H1 (cell line): ENCODE measurements at regions not wholly inside any gene's neighbourhood (a gene's known extent, or its start where the extent isn't known, plus 50 kb on each side); places are given as distances from the start of the nearest gene placed in this dataset.

ENCODE experiments used
- CTCF ChIA-PET: fragments of 300-600 bp; sonication (Branson Sonifier 250); formaldehyde crosslinking; loops from one replicate; lab custom pipeline; 2021; ENCODE audit not compliant: partially characterized antibody; lab: Charles Lee
- POLR2A ChIA-PET: fragments of 300-600 bp; sonication (Branson Sonifier 250); formaldehyde crosslinking; loops from one replicate; lab custom pipeline; 2021; ENCODE audit warnings: inconsistent platforms; ENCODE audit not compliant: partially characterized antibody; lab: Charles Lee
- DNase-seq, 2 experiments: peaks; one replicate each; pipeline versions ENCODE4 v3.0.0 to v3.0.0-alpha.2; 2010 to 2022; ENCODE audit warnings: low spot score in 2 of 2, low read depth in 1 of 2, mixed read lengths in 1 of 2
- FAIRE-seq: peaks from 2 replicates; lab custom pipeline; 2011; peaks lifted over from hg19 to GRCh38; lab: Jason Lieb, UNC
- H2AFZ ChIP-seq: 2 replicates; pipeline ENCODE4 v1.8.1; 2012; ENCODE audit warnings: low read length, inconsistent platforms
- H2AK5ac ChIP-seq: 2 replicates; pipeline ENCODE4 v1.6.1; 2013; ENCODE audit warnings: low read depth, low read length
- H2BK120ac ChIP-seq: replicated peaks from 2 replicates; pipeline ENCODE3; 2013; ENCODE audit warnings: low read depth, low read length, inconsistent platforms
- H2BK12ac ChIP-seq: 2 replicates; pipeline ENCODE4 v1.6.1; 2013; ENCODE audit warnings: low read depth, low read length
- H2BK15ac ChIP-seq: 2 replicates; pipeline ENCODE4 v1.6.1; 2013; ENCODE audit warnings: low read length
- H2BK20ac ChIP-seq: 2 replicates; pipeline ENCODE4 v1.6.1; 2013; ENCODE audit warnings: low read length
- H2BK5ac ChIP-seq: 2 replicates; pipeline ENCODE4 v1.6.1; 2013; ENCODE audit warnings: low read depth, low read length
- H3K14ac ChIP-seq: 2 replicates; pipeline ENCODE4 v1.6.1; 2013; ENCODE audit warnings: inconsistent platforms; ENCODE audit not compliant: insufficient read length
- H3K18ac ChIP-seq: 2 replicates; pipeline ENCODE4 v1.6.1; 2013; ENCODE audit warnings: low read length; ENCODE audit errors: extremely low read depth
- H3K23ac ChIP-seq: 2 replicates; pipeline ENCODE4 v1.6.1; 2013; ENCODE audit warnings: inconsistent platforms; ENCODE audit not compliant: insufficient read length
- H3K23me2 ChIP-seq: 2 replicates; pipeline ENCODE4 v1.6.1; 2013; ENCODE audit warnings: low read depth, low read length
- H3K27ac ChIP-seq: 2 replicates; pipeline ENCODE4 v1.6.1; 2011; ENCODE audit warnings: low read depth, low read length, inconsistent platforms
- H3K27me3 ChIP-seq, 4 experiments: replicated peaks in 1 of 4; 1 replicate in 1 of 4; 2 replicates in 3 of 4; pipeline versions ENCODE4 v1.6.1 to v1.8.1; 2011 to 2013; ENCODE audit warnings: low read length in 3 of 4, mild to moderate bottlenecking in 3 of 4, inconsistent platforms in 2 of 4, mixed read lengths in 2 of 4, moderate library complexity in 1 of 4; ENCODE audit not compliant: control insufficient read depth in 3 of 4, insufficient read depth in 3 of 4; ENCODE audit errors: extremely low read depth in 1 of 4
- H3K36me3 ChIP-seq, 4 experiments: 2 replicates each; pipeline versions ENCODE4 v1.6.1 to v1.8.1; 2011 to 2013; ENCODE audit warnings: mild to moderate bottlenecking in 4 of 4, low read length in 3 of 4, moderate library complexity in 2 of 4, control low read depth in 1 of 4, inconsistent platforms in 1 of 4; ENCODE audit not compliant: insufficient read depth in 4 of 4, control insufficient read depth in 2 of 4
- H3K4ac ChIP-seq: replicated peaks from 2 replicates; pipeline ENCODE3; 2013; ENCODE audit warnings: low read length, low read depth, mixed read lengths, inconsistent platforms; ENCODE audit not compliant: insufficient read length
- H3K4me1 ChIP-seq, 4 experiments: replicated peaks in 1 of 4; 1 replicate in 1 of 4; 2 replicates in 3 of 4; pipeline versions ENCODE4 v1.6.1 to v1.8.1; 2011 to 2013; ENCODE audit warnings: low read length in 3 of 4, inconsistent platforms in 2 of 4, mixed read lengths in 1 of 4; ENCODE audit not compliant: insufficient read depth in 4 of 4, control insufficient read depth in 3 of 4
- H3K4me2 ChIP-seq, 2 experiments: 2 replicates each; pipeline versions ENCODE4 v1.6.1 to v1.8.1; 2011 to 2013; ENCODE audit warnings: low read depth in 2 of 2, low read length in 2 of 2, control low read depth in 1 of 2, inconsistent platforms in 1 of 2, mild to moderate bottlenecking in 1 of 2; ENCODE audit not compliant: insufficient read depth in 1 of 2
- H3K4me3 ChIP-seq, 4 experiments: fragments of 200-600, 300-600 bp in 1 of 4; sonication (generic), shearing (Covaris generic), sonication (Bioruptor Twin) in 1 of 4; 2 replicates each; pipeline versions ENCODE4 v1.5.1 to v1.8.1; 2011 to 2016; ENCODE audit warnings: low read length in 4 of 4, low read depth in 3 of 4, control low read depth in 2 of 4, inconsistent platforms in 2 of 4, mild to moderate bottlenecking in 2 of 4, mixed read lengths in 1 of 4, moderate library complexity in 1 of 4; ENCODE audit not compliant: insufficient read depth in 2 of 4; ENCODE audit errors: extremely low read depth in 1 of 4
- H3K56ac ChIP-seq: replicated peaks from 2 replicates; pipeline ENCODE3; 2013; ENCODE audit warnings: low read depth, mild to moderate bottlenecking, mixed read lengths, low read length, inconsistent platforms; ENCODE audit not compliant: insufficient read length
- H3K79me1 ChIP-seq: 2 replicates; pipeline ENCODE4 v1.6.1; 2013; ENCODE audit warnings: low read depth, low read length, control low read depth
- H3K79me2 ChIP-seq, 2 experiments: 2 replicates each; pipeline versions ENCODE4 v1.6.1 to v1.8.1; 2012 to 2013; ENCODE audit warnings: low read length in 2 of 2, mild to moderate bottlenecking in 2 of 2, inconsistent platforms in 1 of 2; ENCODE audit not compliant: insufficient read depth in 2 of 2, control insufficient read depth in 1 of 2
- H3K9ac ChIP-seq, 4 experiments: replicated peaks in 1 of 4; 1 replicate in 1 of 4; 2 replicates in 3 of 4; pipeline versions ENCODE4 v1.6.1 to v1.8.1; 2011 to 2013; ENCODE audit warnings: low read depth in 3 of 4, low read length in 3 of 4, control low read depth in 2 of 4, mild to moderate bottlenecking in 2 of 4, moderate library complexity in 2 of 4, inconsistent platforms in 1 of 4; ENCODE audit errors: extremely low read depth in 1 of 4
- H3K9me3 ChIP-seq, 2 experiments: 2 replicates each; pipeline versions ENCODE4 v1.6.1 to v1.8.1; 2012 to 2013; ENCODE audit warnings: mild to moderate bottlenecking in 2 of 2, moderate library complexity in 2 of 2, control low read depth in 1 of 2, inconsistent platforms in 1 of 2, low read depth in 1 of 2, low read length in 1 of 2, mixed read lengths in 1 of 2; ENCODE audit not compliant: insufficient read depth in 2 of 2
- H4K20me1 ChIP-seq, 2 experiments: replicated peaks in 1 of 2; 2 replicates each; pipeline versions ENCODE3 to v1.8.1; 2011 to 2013; ENCODE audit warnings: inconsistent platforms in 2 of 2, low read length in 2 of 2, mild to moderate bottlenecking in 1 of 2; ENCODE audit not compliant: insufficient read depth in 2 of 2, control insufficient read depth in 1 of 2
- H4K5ac ChIP-seq: 2 replicates; pipeline ENCODE4 v1.6.1; 2013; ENCODE audit warnings: low read length, low read depth, mixed read lengths, inconsistent platforms; ENCODE audit not compliant: insufficient read length
- H4K8ac ChIP-seq: 2 replicates; pipeline ENCODE4 v1.8.0; 2013; ENCODE audit warnings: mild to moderate bottlenecking, moderate library complexity, low read length, inconsistent platforms; ENCODE audit not compliant: insufficient read depth; ENCODE audit errors: extremely low read depth
- H4K91ac ChIP-seq: replicated peaks from 2 replicates; pipeline ENCODE3; 2013; ENCODE audit warnings: low read length, mixed read lengths, inconsistent platforms; ENCODE audit not compliant: insufficient read length
- CTCF ChIP-seq, 3 experiments: IDR thresholded peaks; 1 replicate in 2 of 3; 2 replicates in 1 of 3; pipeline versions ENCODE4 v1.5.1 to v1.6.1; 2011; ENCODE audit warnings: low read length in 3 of 3, mild to moderate bottlenecking in 3 of 3, inconsistent platforms in 2 of 3, low read depth in 1 of 3, moderate library complexity in 1 of 3; ENCODE audit not compliant: insufficient read depth in 1 of 3; ENCODE audit errors: control extremely low read depth in 1 of 3
- SRF ChIP-seq: IDR thresholded peaks from 2 replicates; pipeline ENCODE4 v1.6.1; 2011; ENCODE audit warnings: mild to moderate bottlenecking, low read depth, low read length, moderate library complexity
- TCF12 ChIP-seq: IDR thresholded peaks from 2 replicates; pipeline ENCODE4 v1.6.1; 2011; ENCODE audit warnings: low read depth, mild to moderate bottlenecking, low read length
- WGBS, 2 experiments: shearing (Covaris generic) in 1 of 2; methylation state at CpG; one replicate each; pipeline versions ENCODE4 v1.1.6 to v1.1.7; 2013 to 2015; ENCODE audit warnings: low lambda C conversion rate in 2 of 2, mixed read lengths in 2 of 2, inconsistent platforms in 1 of 2, low coverage in 1 of 2, missing lambda C conversion rate in 1 of 2; ENCODE audit not compliant: insufficient replicate concordance in 2 of 2, insufficient coverage in 1 of 2, insufficient read length in 1 of 2; ENCODE audit errors: extremely low coverage in 1 of 2, missing lambda C conversion rate in 1 of 2; 5-methylcytosine and 5-hydroxymethylcytosine counted together

GRCh38 chr11:57942808-57943207 lies 80.9 kb upstream of the OR9Q1 start:
- Histone ChIP-seq H3K14ac (no peak overlapping the region), H3K27ac (no peak overlapping the region), H3K9me3 (peaks cover 0 to 12% of the 10 kb centered on the region in 2 experiments; a peak in 2 of 4 replicates), H3K79me2 (no peaks in the 10 kb centered on the region), H3K18ac (no peak overlapping the region), H3K23me2 (no peaks in the 10 kb centered on the region), H2BK120ac (no peak overlapping the region), H2AK5ac (no peak overlapping the region), H3K56ac (no peak overlapping the region), H3K36me3 (no peaks in the 10 kb centered on the region; a peak in 1 of 8 replicates), H4K91ac (no peak overlapping the region), H4K20me1 (no peaks in the 10 kb centered on the region), H2AFZ (no peak overlapping the region), H3K4me3 (no peak overlapping the region), H2BK15ac (no peak overlapping the region), H3K4me2 (no peak overlapping the region), H3K23ac (no peak overlapping the region), H3K4ac (no peak overlapping the region), H4K5ac (no peak overlapping the region), H3K79me1 (no peaks in the 10 kb centered on the region), H3K9ac (no peak overlapping the region), H2BK20ac (no peak overlapping the region), H3K27me3 (no peaks in the 10 kb centered on the region; a peak in 1 of 7 replicates), H4K8ac (no peak overlapping the region), H2BK5ac (no peak overlapping the region)
- POLR2A ChIA-PET = no interaction called here
- no peak for DNase-seq
- CTCF ChIA-PET = no interaction called here
- WGBS, 2 experiments = 82% methylated on average over 1 of the region's 1 CpG; no CpG with 5 or more reads in 1 of the 2 experiments
- TF ChIP-seq SRF = no peak
- no peak for TF ChIP-seq TCF12
- no peak for TF ChIP-seq CTCF (IDR thresholded peaks at IDR 0.05; ENCODE audit: control extremely low read depth in 1 of 3, insufficient read depth in 1 of 3, low read depth in 1 of 3, low read length in 3 of 3)
- TF ChIP-seq, all 59 proteins: peak for 0
- no peak overlapping the region for H2BK12ac ChIP-seq
- no peak for FAIRE-seq
- no peaks in the 10 kb centered on the region for H3K4me1 ChIP-seq
